ENCODE measurements at regions not wholly inside any gene's neighbourhood (a gene's known extent, or its start where the extent isn't known, plus 50 kb on each side); places are given as distances from the start of the nearest gene placed in this dataset.

DNA sequence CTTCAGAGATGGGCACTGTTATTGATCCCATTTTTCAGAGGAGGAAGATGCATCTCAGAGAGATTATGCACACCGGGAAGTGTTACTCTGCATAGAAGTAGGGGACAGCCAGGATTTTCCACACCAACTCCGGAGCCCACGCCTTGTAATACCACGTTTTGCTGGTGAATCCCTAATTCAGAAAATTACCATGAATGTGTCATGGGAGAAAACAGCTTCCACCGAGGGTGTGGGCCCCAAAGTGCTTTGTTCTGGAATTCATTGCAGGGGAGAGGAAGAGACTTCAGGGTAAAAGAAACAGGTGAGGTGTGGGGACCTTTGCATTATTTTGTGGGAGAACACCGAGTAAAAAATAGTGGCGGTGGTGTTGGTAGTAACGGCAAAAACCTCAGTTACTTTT, 1051.4 kb upstream of the RBFOX1 start:
- no peak overlapping the region for H2BK5ac ChIP-seq (ENCODE audit: low read depth, low read length, poor library complexity)
- no peak overlapping the region for H3K14ac ChIP-seq (ENCODE audit: low read length)
- H3K27me3 ChIP-seq (ENCODE audit: insufficient read depth, low read length), result no peaks in the 10 kb centered on the region
- H3K79me2 ChIP-seq (ENCODE audit: control insufficient read depth, insufficient read depth, low read length, poor library complexity), result no peaks in the 10 kb centered on the region
- no peak overlapping the region for H2BK12ac ChIP-seq (ENCODE audit: low read length)
- H3K4me1 ChIP-seq (ENCODE audit: control insufficient read depth in 1 of 2, insufficient read depth in 2 of 2, low read length in 2 of 2), result no peaks in the 10 kb centered on the region
- no peak overlapping the region for H2BK120ac ChIP-seq (ENCODE audit: insufficient read depth, low read length, poor library complexity)
- H4K8ac ChIP-seq (ENCODE audit: low read depth, low read length), result no peak overlapping the region
- H3K18ac ChIP-seq (ENCODE audit: low read length), result no peak overlapping the region
- no CpG with 5 or more reads among the region's 8 CpGs for WGBS (ENCODE audit: extremely low coverage, insufficient coverage, insufficient read length)
- H3K79me1 ChIP-seq (ENCODE audit: low read length), result no peaks in the 10 kb centered on the region
- H3K4ac ChIP-seq (ENCODE audit: low read depth, low read length), result no peak overlapping the region
- no peak overlapping the region for H3K23ac ChIP-seq (ENCODE audit: low read length)
- H3K36me3 ChIP-seq (ENCODE audit: control insufficient read depth in 1 of 2, insufficient read depth in 2 of 2, low read length in 2 of 2), result no peaks in the 10 kb centered on the region
- no peaks in the 10 kb centered on the region for H3K9me3 ChIP-seq (ENCODE audit: insufficient read depth, low read depth, low read length)
- H4K12ac ChIP-seq (ENCODE audit: low read depth, low read length), result no peak overlapping the region
- no peak overlapping the region for H3K4me3 ChIP-seq (ENCODE audit: low read depth, low read length)
- H4K91ac ChIP-seq (ENCODE audit: low read depth, low read length), result no peak overlapping the region
- no peak overlapping the region for H2AK5ac ChIP-seq (ENCODE audit: low read length)
- no peak overlapping the region for H3K4me2 ChIP-seq (ENCODE audit: low read length)
- no peak overlapping the region for H3K9ac ChIP-seq (ENCODE audit: low read length)
- no peak for DNase-seq
- H2AFZ ChIP-seq (ENCODE audit: insufficient read depth, low read length, poor library complexity), result no peak overlapping the region
- H3K27ac ChIP-seq (ENCODE audit: low read depth, low read length), result no peak overlapping the region

GRCh38 chr16:6280055-6280454, 1052.6 kb upstream of the RBFOX1 start:
- Histone ChIP-seq H4K91ac (ENCODE audit: low read depth, low read length) (no peak overlapping the region), H3K14ac (ENCODE audit: low read length) (no peak overlapping the region), H3K4ac (ENCODE audit: low read depth, low read length) (no peak overlapping the region), H3K79me2 (ENCODE audit: control insufficient read depth, insufficient read depth, low read length, poor library complexity) (no peaks in the 10 kb centered on the region), H2AFZ (ENCODE audit: insufficient read depth, low read length, poor library complexity) (no peak overlapping the region), H3K9me3 (ENCODE audit: insufficient read depth, low read depth, low read length) (no peaks in the 10 kb centered on the region), H2BK12ac (ENCODE audit: low read length) (no peak overlapping the region), H3K4me2 (ENCODE audit: low read length) (no peak overlapping the region), H3K4me1 (ENCODE audit: control insufficient read depth in 1 of 2, insufficient read depth in 2 of 2, low read length in 2 of 2) (no peaks in the 10 kb centered on the region), H3K4me3 (ENCODE audit: low read depth, low read length) (no peak overlapping the region), H4K12ac (ENCODE audit: low read depth, low read length) (no peak overlapping the region), H4K8ac (ENCODE audit: low read depth, low read length) (no peak overlapping the region), H3K9ac (ENCODE audit: low read length) (no peak overlapping the region), H2BK120ac (ENCODE audit: insufficient read depth, low read length, poor library complexity) (no peak overlapping the region), H2AK5ac (ENCODE audit: low read length) (no peak overlapping the region), H3K18ac (ENCODE audit: low read length) (no peak overlapping the region), H3K36me3 (ENCODE audit: control insufficient read depth in 1 of 2, insufficient read depth in 2 of 2, low read length in 2 of 2) (no peaks in the 10 kb centered on the region), H3K27ac (ENCODE audit: low read depth, low read length) (no peak overlapping the region), H3K79me1 (ENCODE audit: low read length) (no peaks in the 10 kb centered on the region), H3K23ac (ENCODE audit: low read length) (no peak overlapping the region), H2BK5ac (ENCODE audit: low read depth, low read length, poor library complexity) (no peak overlapping the region), H3K27me3 (ENCODE audit: insufficient read depth, low read length) (no peaks in the 10 kb centered on the region)
- WGBS (ENCODE audit: extremely low coverage, insufficient coverage, insufficient read length), result no CpG with 5 or more reads among the region's 6 CpGs
- no peak for DNase-seq

GRCh38 chr16:6279286-6279685, 1053.4 kb upstream of the RBFOX1 start:
- Histone ChIP-seq H3K79me2 (ENCODE audit: control insufficient read depth, insufficient read depth, low read length, poor library complexity) (no peaks in the 10 kb centered on the region), H3K4me1 (ENCODE audit: control insufficient read depth in 1 of 2, insufficient read depth in 2 of 2, low read length in 2 of 2) (no peaks in the 10 kb centered on the region), H3K4ac (ENCODE audit: low read depth, low read length) (no peak overlapping the region), H2BK120ac (ENCODE audit: insufficient read depth, low read length, poor library complexity) (no peak overlapping the region), H2BK12ac (ENCODE audit: low read length) (no peak overlapping the region), H3K18ac (ENCODE audit: low read length) (no peak overlapping the region), H4K91ac (ENCODE audit: low read depth, low read length) (no peak overlapping the region), H3K27ac (ENCODE audit: low read depth, low read length) (no peak overlapping the region), H3K4me3 (ENCODE audit: low read depth, low read length) (no peak overlapping the region), H3K79me1 (ENCODE audit: low read length) (no peaks in the 10 kb centered on the region), H3K27me3 (ENCODE audit: insufficient read depth, low read length) (no peaks in the 10 kb centered on the region), H3K9me3 (ENCODE audit: insufficient read depth, low read depth, low read length) (no peaks in the 10 kb centered on the region), H3K4me2 (ENCODE audit: low read length) (no peak overlapping the region), H4K12ac (ENCODE audit: low read depth, low read length) (no peak overlapping the region), H2BK5ac (ENCODE audit: low read depth, low read length, poor library complexity) (no peak overlapping the region), H2AFZ (ENCODE audit: insufficient read depth, low read length, poor library complexity) (no peak overlapping the region), H3K9ac (ENCODE audit: low read length) (no peak overlapping the region), H3K14ac (ENCODE audit: low read length) (no peak overlapping the region), H3K23ac (ENCODE audit: low read length) (no peak overlapping the region), H4K8ac (ENCODE audit: low read depth, low read length) (no peak overlapping the region), H2AK5ac (ENCODE audit: low read length) (no peak overlapping the region), H3K36me3 (ENCODE audit: control insufficient read depth in 1 of 2, insufficient read depth in 2 of 2, low read length in 2 of 2) (no peaks in the 10 kb centered on the region)
- no CpG with 5 or more reads among the region's 3 CpGs for WGBS (ENCODE audit: extremely low coverage, insufficient coverage, insufficient read length)
- no peak for DNase-seq

- no peaks in the 10 kb centered on the region for H3K79me1 ChIP-seq (ENCODE audit: low read length)
- H3K4me2 ChIP-seq (ENCODE audit: low read length), result no peak overlapping the region
- no peak overlapping the region for H3K9ac ChIP-seq (ENCODE audit: low read length)
- no peak overlapping the region for H3K4me3 ChIP-seq (ENCODE audit: low read depth, low read length)
- H3K23ac ChIP-seq (ENCODE audit: low read length), result no peak overlapping the region
- H4K91ac ChIP-seq (ENCODE audit: low read depth, low read length), result no peak overlapping the region
- H4K8ac ChIP-seq (ENCODE audit: low read depth, low read length), result no peak overlapping the region
- no peak overlapping the region for H2BK12ac ChIP-seq (ENCODE audit: low read length)
- no peak overlapping the region for H4K12ac ChIP-seq (ENCODE audit: low read depth, low read length)
- H3K27me3 ChIP-seq (ENCODE audit: insufficient read depth, low read length), result no peaks in the 10 kb centered on the region
- H2BK5ac ChIP-seq (ENCODE audit: low read depth, low read length, poor library complexity), result no peak overlapping the region
- H2AK5ac ChIP-seq (ENCODE audit: low read length), result no peak overlapping the region
- no peak overlapping the region for H2BK120ac ChIP-seq (ENCODE audit: insufficient read depth, low read length, poor library complexity)
- no peak for DNase-seq
- H3K27ac ChIP-seq (ENCODE audit: low read depth, low read length), result no peak overlapping the region
- H2AFZ ChIP-seq (ENCODE audit: insufficient read depth, low read length, poor library complexity), result no peak overlapping the region
- H3K4ac ChIP-seq (ENCODE audit: low read depth, low read length), result no peak overlapping the region
- H3K14ac ChIP-seq (ENCODE audit: low read length), result no peak overlapping the region
- H3K9me3 ChIP-seq (ENCODE audit: insufficient read depth, low read depth, low read length), result no peaks in the 10 kb centered on the region
- no peaks in the 10 kb centered on the region for H3K36me3 ChIP-seq (ENCODE audit: control insufficient read depth in 1 of 2, insufficient read depth in 2 of 2, low read length in 2 of 2)
- WGBS (ENCODE audit: extremely low coverage, insufficient coverage, insufficient read length), result no CpG with 5 or more reads among the region's 3 CpGs
- H3K18ac ChIP-seq (ENCODE audit: low read length), result no peak overlapping the region
- no peaks in the 10 kb centered on the region for H3K79me2 ChIP-seq (ENCODE audit: control insufficient read depth, insufficient read depth, low read length, poor library complexity)
- no peaks in the 10 kb centered on the region for H3K4me1 ChIP-seq (ENCODE audit: control insufficient read depth in 1 of 2, insufficient read depth in 2 of 2, low read length in 2 of 2)
These were observed 1058.3 kb upstream of the RBFOX1 start for GRCh38 chr16:6274351-6274750.
